ENCODE measurements at regions not wholly inside any gene's neighbourhood (a gene's known extent, or its start where the extent isn't known, plus 50 kb on each side); places are given as distances from the start of the nearest gene placed in this dataset.

DNA sequence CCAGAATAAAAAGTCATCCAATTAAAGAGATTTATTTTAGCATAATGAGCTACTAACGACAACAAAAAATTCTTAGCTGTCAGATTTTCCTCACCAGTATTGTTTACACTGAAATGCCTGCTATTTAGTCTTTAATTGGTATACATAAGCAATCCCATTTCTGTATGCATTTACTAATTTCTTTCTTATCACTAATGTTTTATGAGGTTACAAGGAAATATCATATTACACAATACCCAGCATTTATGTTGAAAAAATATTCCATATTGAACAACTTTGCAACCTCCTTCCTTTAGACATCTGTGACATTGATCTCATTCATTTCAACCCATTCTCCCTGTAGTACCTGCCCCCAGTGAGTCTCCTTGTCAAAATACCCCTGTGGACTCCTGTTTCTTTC lies 135.4 kb downstream of the SLITRK6 start:
- no peak for DNase-seq

DNA sequence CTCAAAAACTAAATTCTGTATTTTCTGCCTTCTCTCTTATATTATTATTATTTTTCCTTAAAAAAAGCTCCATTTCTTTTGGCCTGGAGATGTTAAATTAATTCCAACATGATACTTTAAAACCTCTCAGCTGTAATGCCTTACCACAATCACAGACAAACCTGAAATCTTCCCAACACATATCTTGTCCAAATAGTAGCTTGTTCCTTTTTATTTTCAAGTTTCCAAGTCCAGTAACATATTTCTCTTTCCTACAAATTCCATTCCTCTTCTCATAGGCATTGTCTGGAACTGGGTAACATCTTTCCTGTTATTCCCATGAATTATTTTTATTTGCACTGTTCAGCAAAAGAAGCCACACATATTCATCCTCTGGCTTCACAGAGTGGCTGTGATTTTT lies 137.0 kb downstream of the SLITRK6 start:
- no peak for DNase-seq

DNA sequence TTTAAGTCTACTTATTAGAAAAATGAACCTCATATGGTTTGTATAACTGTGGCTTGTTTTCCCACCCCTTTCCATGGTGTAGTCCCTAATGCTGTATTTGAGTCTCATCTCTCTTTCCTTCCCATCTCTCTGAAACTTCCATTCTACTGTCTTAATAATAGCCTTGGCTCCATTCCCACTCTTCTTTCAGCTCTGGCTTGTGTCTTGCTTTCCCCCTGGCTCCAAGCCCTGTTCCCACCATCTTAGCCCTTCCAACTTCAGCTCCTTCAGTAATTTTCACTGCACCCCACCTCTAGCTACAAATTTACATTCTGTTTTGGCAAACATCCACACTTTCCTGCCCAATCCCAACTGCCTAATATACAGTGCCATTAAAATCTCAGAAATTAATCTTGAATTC lies 137.5 kb downstream of the SLITRK6 start:
- DNase-seq = peak; percentile 19

DNA sequence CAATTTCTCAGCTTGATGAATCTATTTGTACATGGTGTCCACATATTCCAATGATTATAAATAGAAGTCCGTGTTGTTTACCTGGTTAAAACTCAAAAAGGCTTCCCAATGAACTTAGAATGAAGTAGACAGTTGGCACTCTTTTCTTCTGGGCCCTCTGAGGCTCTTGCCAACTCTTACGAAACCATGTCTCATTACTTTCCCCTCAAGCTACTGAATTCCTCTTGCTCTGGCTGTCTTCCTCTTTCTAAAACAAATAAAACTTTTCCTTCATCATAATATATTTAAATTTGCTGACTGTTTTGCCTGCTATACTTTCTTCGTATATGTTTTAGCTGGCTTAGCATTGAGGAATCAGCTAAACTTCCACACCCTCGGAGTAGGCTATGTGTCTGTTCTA lies 139.7 kb downstream of the SLITRK6 start:
- no peak for DNase-seq

DNA sequence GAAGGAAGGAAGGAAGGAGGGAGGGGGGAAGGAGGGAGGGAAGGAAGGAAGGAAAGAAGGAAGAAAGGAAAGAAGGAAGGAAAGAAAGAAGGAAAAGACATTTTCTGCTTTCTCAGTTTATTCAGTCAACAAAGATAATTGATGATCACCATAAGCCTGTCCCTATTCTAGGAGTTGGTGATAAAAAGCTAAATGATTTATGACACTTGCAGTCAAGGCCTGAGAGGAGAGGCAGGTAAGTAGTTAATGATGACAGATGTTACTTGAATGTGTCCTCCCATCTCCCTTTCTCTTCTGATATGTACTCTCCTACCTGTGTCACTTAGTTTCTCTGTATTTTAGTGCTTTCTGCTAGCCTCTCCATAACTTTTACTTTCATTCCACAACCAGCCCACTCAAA lies 141.3 kb downstream of the SLITRK6 start:
- no peak for DNase-seq

DNA sequence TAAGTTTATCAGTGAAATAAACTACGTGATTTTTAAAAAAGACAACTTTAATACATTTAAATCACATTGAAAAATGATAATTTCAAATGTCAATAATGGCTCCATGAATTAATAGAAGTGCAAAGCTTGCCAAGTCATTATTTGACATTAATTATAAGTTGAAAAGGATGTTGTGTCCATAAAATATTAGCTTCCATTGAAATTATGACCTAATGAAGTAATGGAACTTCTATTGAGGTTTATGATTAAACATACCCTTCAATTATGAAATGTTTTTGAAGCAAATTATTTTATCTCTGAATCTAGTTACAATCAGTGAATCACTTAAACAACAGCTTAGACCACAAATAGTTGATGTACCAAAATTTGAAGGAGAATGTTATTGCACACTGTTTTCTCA lies 144.2 kb downstream of the SLITRK6 start:
- DNase-seq = no peak

DNA sequence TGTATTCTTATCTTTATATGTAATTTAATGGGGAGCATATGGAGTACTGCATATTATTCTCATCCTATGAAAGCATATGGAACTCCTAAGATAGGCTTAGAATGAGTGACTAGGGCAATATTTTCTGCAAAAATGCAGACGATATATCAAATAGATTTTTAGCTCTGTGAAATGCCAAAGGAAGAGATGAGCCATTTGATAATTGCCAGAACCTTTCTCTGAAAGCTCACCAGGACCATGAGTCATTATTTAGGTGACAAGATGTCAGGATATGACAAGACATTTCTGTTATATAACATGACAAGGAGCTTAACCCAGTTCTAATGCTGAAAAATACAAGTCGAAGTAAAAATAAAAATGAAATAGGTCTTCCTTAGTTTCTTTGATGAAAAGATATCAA lies 145.0 kb downstream of the SLITRK6 start:
- no peak for DNase-seq

DNA sequence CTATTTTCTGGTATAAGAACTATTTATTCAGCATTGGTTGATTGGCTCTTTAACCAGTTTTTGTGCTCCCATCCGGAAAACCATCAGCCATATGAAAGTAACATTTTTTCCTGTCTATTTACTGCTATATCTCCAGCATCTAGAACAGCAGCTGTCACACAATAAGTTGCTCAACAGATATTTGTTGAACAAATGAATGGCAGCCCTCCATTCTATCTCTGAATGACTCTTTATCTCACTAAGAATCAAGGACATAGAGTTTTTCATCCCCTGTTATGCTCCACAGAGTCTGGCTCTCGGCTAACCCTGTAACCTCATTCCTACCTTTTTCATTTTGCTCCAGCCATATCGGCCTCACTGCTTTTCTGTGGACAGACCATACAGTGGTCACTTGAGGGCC lies 145.5 kb downstream of the SLITRK6 start:
- no peak for DNase-seq

DNA sequence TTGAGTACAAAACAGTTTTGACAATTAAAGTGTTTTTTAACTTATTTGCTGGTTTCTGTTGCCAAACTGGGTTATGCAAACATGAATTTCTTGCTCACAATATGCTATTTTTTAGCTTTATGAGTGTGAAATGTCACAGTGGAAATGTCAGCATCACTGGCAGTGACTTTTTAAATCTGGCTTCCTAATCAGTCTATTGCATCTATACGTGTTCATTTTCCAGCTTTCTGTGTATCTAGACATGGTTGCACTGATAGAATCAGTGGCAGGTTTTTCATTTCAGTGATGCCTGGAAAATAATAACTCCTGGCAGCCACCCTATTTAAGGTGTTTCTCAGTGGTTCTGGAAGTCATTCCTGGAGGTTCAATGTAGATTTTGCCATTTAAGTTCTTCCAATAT lies 146.7 kb downstream of the SLITRK6 start:
- DNase-seq = no peak

DNA sequence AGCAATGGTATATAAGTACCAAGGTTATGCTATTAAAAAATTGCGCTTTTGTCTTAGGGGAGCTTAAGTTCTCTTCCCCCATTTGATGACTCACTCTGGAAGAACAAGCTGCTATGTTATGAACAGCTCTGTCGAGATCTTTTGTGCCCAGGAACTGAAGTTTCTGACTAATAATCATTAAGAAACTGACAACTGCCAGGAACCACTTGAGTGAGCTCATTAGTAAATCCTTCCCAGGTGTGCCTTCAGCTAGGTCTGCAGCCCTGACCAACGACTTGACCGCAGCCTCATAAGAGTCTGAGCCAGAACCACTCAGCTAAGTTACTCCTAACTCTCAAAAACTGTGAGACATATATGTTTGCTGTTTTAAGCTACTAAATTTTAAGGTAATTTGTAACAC lies 147.8 kb downstream of the SLITRK6 start:
- no peak for DNase-seq

DNA sequence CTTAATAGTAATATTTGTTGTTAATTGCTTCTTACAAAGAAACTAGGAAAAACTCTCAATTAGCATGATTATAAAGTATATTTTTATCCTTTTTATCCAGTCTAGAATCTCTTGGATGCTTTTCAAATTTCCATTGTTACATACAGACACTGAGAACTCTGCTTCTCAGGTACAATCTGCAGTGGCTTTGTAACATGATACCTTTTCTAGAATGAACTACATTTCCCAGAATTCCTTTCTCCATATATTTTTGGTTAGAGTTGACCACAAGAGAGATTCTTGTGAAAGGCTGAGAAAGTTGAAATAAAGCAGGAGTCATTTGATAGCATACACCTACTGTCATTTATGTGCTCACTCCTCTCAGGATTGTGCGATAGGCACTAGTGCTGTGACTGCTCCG lies 148.6 kb downstream of the SLITRK6 start:
- no peak for DNase-seq

DNA sequence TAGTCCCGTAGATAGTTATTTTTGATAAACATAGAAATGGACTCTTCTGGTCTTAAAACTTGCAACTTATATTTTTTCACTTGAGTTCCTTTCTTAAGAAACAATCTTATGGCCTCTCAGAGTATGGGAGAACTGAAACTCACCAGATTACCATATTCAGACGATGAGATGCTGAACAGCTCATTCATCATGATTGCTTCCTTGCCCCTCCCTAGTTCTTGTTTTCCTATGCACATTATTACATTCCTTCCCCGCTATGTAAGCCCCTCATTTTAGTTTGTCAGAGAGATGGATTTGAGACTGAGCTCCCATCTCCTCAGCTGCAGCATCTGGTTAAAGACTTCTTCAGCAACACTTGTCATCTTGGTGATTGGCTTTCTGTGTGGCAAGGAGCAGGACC lies 158.5 kb downstream of the SLITRK6 start:
- no peak for DNase-seq

DNA sequence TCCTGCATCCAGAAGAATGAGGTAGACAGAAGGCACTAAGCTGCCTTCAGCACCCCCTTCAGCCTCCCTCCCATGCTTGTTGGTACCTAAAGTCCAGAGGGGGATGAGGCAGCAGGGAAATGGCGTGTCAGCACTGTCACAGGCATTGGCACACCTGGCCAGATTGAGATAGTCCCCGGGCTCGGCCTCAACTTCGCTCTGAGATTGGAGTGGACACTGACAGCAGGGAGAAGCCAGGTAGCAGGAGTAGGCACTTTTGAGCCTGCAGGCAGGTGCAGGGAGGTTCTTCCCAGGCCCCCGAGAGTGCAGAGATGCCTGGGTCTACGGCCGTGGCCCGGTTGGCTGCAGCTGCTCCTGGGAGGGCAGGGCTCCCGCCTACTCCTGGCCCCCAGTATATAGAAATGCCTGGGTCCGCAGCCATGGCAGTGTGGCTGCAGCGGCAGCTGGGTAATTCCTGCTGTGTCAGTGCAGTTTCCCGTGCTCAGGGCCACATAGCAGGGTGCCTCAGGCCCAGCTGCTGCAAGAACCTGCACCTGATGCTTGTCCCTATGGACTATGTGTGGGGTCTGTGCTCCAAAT lies 160.3 kb downstream of the SLITRK6 start:
- DNase-seq = no peak

DNA sequence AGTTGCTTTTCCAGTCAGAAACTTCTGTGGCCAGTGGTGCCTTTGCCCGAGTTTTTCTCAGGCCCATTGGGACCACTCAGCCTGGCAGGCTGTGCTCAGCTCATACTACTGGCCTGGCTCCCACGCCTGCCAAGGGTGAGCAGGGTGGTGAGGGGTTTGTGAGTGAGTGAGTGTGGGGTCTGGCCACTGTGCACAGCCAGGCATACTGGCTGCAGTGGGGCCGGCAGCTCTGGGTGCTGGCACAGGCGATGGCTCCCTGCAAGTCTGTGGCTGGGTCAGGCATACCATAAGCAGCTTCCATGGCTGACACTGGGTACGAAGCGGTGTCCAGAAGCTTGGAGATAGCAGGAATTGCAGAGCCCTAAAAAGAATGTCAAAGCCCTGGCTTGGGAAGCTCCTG lies 161.0 kb downstream of the SLITRK6 start:
- DNase-seq = no peak

DNA sequence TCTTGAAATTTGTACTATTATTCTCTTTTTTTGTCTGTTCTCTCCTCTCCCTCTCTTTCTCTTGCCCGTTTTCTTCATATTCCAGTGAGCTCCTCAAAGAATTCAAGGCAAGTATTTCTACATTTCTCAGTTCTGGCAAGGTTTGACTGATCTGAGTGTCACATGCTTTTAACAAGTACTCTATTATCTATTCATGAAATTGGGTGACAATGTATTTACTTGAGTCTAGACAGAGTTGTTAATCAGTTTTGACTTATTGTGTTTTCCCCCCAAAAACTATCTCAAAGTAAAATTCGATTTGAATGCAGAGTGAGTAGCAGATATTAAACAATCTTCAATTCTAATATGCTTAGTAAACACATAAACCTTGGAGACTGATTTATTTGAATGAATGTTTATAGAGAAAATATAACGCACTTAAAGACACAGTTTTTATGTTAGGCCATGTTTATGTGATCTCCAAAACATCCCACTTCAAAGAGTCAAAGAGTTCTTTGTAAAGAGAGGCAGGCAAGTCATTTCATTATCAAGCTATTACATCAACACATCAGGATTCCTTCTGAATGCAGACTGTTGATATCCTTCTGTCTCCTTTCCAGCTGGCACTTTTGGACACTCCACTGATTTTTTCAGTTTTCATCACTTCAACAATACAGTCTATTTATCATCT lies 166.6 kb downstream of the SLITRK6 start:
- DNase-seq = no peak

DNA sequence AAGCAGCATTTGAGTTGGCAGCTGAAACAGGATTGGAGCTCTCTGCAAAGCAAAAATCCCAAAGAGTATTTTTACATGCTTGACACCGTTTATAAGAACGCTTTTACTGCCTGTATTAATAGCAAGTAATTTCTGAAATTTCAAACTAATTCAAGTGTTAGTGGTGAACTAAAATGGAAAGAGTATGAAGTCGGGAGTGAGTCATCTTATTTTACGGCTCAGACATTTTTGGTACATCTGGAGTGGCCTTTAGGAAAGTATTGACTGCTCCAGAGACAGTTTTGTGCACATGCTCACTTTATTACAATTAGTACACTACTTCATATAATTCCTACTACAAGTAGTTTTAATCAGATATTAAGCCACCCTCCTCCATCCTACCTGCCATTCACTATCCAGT lies 167.4 kb downstream of the SLITRK6 start:
- DNase-seq = no peak

DNA sequence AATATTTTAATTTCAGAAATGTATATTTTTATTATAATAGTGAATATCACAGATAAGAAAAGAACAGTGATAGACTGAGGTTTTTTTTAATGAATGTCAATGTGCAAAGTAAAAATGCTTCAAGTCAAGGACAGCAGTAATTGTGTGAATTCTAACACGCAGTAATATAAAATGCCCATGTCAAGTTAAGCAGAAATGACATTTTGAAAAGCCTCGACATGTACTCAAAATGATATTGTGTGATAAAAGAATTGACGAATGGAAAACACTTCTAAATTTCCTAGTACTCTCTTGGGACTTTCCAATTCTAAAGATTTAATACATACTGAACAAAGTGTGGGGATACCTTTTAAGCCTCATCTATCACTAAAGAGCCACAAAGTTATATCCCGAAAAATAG lies 172.6 kb downstream of the SLITRK6 start:
- no peak for DNase-seq

DNA sequence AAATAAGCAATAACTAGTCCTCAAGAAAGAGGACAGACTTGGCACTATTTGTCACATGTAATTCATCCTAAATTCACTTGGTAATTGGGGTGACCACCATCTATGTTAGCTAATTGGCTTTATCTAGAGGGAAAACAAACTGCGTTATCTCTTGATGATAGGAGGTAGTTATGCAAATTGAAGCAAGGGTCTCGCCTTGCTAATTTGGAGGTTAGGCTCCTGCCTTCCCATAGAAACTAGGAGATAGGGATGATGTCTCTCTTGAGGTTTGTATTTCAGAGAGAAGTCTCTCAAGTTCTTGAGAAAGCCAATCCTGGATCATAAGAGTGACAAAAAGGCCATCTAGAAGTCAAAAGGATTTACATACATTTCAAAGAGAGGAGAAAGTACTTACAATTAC lies 179.9 kb downstream of the SLITRK6 start:
- DNase-seq = no peak

DNA sequence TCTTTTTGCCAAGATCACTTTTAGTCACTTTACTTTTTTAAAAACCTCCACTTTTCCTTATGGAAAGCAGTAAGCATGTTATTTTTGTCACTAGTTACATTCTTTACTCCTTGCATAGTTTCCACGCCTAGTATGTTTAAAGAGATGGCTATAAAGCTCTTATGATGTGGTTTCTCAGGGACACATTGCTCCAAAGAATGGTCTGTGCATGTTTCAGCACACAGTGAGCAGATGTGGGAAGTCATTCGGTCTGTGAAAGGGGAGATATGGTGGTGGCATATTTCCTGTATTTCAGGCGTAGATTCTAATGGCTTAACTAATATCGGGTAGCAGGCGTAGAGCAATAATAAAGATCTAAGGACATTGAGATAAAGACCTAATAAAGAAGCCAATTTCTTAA lies 180.7 kb downstream of the SLITRK6 start:
- DNase-seq = no peak

DNA sequence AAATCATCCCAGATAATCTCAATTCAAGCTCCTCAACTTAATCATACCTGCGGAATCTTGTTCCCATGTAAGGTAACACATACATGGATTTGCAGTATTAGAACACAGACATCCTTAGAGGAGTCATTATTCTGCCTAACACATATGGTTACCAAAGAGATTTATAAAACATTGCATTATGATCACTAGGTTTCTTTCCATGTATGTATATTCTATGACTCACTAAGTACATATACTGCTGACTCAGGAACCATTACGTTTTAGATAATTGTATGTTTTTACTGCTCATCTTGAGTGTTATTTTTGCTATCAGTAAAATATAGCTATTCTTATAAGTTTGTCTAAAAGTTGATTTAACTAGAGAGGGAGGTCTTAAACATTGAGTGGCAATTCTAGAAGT lies 182.9 kb downstream of the SLITRK6 start:
- DNase-seq = no peak

DNA sequence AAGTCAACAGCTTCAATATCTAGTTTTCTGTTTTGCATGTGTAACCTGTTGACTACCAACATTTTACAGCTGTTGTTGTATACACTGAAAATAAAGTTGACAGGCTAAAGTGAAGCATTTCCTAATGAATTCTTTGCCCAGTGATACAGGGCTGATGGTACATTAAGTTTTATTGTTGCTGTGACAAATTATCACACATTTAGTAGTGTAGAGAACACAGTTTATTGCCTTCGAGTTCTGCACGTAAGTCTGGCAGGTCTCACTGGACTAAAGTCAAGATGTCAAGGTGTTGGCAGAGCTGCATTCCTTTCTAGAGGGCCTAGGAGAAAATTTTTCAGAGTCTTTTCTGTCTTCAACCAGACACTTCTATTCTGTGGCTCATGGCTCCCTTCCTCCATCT lies 184.2 kb downstream of the SLITRK6 start:
- no peak for DNase-seq

DNA sequence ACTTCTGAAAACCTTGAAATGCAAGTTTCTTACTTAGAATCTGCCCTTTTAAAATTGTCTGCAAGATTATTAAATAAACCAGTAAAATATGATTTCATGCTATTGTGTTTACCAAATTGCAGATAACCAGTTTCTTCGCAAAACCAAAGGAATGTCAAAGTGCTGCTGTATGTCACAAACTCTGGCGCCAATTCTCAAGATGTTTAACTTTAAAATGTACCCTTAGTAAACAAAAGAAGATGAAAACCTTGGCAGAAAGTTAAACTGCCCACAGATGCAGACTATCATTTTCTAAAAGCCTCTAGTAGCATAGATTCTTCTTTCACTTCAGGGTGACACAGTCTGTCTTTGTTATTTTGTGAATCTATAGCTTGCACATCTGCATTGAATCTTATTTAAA lies 189.2 kb downstream of the SLITRK6 start:
- DNase-seq = no peak

DNA sequence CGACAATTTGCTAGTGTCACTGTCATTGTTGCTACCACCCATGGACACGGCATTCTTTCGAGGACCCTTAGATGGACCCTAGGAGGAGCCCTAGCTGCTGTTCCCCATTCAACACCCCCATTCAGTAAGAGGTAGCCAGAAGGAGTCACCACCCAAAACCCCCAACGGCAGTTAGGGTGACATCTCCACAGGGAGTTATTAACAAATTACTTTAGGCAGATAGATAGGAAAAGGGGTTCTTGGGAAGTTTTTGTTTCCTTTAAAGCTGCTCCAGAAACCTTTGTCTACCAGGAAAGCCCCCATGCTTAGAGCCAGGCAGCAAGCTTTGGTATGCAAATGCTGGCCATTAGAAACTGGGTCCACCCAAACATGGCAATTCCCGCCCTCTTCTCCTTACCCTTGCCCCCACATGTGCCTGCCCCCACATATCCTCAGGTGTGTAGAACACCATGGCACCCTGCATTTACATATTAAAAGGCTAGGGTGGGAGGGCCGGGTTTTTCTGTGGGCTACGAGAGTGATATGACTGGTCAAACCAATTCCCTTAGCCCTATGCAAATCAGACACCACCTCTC lies 190.9 kb downstream of the SLITRK6 start:
- DNase-seq = no peak

DNA sequence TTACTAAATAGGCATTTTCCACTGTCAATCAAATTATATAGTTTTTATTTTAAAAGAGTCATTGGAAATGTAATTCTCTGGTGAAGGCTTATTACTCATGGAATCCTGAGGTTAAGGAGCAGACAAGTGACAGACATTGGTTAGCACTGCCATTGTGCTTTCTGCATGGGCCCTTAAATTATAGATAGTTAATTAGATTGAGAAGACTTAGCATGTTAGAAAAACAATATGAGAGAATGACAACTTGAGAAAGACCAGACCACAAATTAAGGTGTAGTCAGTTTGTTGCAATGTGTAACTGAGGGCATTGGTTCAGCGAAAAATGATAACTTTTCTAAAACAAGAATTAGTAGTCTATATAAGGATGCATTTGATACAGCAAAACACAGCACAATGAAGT lies 195.5 kb downstream of the SLITRK6 start:
- DNase-seq = peak; percentile 28

All from tongue (tissue), 1 donor.